ENCODE measurements at regions not wholly inside any gene's neighbourhood (a gene's known extent, or its start where the extent isn't known, plus 50 kb on each side); places are given as distances from the start of the nearest gene placed in this dataset.

DNA sequence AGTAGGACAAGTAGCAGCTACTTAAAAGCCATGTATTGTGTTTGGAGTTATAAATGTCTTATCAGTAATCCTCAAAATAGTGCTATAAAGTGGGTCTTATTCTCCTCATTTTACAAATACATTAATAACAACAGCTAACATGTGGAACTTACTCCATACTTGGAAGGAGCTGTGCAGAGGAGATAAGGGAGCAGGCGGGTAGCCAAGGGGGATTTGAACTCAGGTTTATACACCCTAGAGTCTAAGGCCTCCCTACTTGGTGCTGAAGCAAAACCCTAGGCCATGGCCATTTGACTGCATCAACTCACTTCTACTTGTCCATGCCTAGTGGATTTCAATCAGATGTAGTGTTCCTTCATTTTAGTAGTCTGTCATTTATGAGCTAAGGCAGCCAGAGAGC is 72.1 kb downstream of the LMO4 start:
- H3K9ac ChIP-seq (ENCODE audit: low read length), result no peak overlapping the region
- H3K4me3 ChIP-seq (ENCODE audit: low read length), result no peak overlapping the region
- no peaks in the 10 kb centered on the region for H3K9me3 ChIP-seq (replicated peaks; ENCODE audit: insufficient read depth, low read length)
- no peaks in the 10 kb centered on the region for H3K36me3 ChIP-seq (replicated peaks; ENCODE audit: insufficient read depth, low read length)
- no peaks in the 10 kb centered on the region for H4K20me1 ChIP-seq (ENCODE audit: insufficient read depth, low read length)
- H3F3A ChIP-seq (ENCODE audit: insufficient read depth, low read length), result no peaks in the 10 kb centered on the region
- no peak overlapping the region for H2AFZ ChIP-seq (ENCODE audit: low read length)
- no peak for DNase-seq
- no peaks in the 10 kb centered on the region for H3K27me3 ChIP-seq (replicated peaks; ENCODE audit: insufficient read depth, low read length)
- TF ChIP-seq EZH2phosphoT487 (IDR thresholded peaks at IDR 0.05; ENCODE audit: low read length) (no peak), EZH2 (optimal IDR thresholded peaks at IDR 0.05; ENCODE audit: low read depth, low read length) (no peak)
- TF ChIP-seq, protein P1, sequence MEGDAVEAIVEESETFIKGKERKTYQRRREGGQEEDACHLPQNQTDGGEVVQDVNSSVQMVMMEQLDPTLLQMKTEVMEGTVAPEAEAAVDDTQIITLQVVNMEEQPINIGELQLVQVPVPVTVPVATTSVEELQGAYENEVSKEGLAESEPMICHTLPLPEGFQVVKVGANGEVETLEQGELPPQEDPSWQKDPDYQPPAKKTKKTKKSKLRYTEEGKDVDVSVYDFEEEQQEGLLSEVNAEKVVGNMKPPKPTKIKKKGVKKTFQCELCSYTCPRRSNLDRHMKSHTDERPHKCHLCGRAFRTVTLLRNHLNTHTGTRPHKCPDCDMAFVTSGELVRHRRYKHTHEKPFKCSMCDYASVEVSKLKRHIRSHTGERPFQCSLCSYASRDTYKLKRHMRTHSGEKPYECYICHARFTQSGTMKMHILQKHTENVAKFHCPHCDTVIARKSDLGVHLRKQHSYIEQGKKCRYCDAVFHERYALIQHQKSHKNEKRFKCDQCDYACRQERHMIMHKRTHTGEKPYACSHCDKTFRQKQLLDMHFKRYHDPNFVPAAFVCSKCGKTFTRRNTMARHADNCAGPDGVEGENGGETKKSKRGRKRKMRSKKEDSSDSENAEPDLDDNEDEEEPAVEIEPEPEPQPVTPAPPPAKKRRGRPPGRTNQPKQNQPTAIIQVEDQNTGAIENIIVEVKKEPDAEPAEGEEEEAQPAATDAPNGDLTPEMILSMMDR (IDR thresholded peaks at IDR 0.05; ENCODE audit: low read length), result no peak
- H3K4me2 ChIP-seq (ENCODE audit: low read depth, low read length), result no peak overlapping the region
- no peaks in the 10 kb centered on the region for H3K79me2 ChIP-seq (ENCODE audit: low read length)
- H3K9me2 ChIP-seq (replicated peaks; ENCODE audit: insufficient read depth, low read length), result no peaks in the 10 kb centered on the region
- H3K27ac ChIP-seq (ENCODE audit: low read length), result no peak overlapping the region
- H3K4me1 ChIP-seq (ENCODE audit: low read length), result no peaks in the 10 kb centered on the region

DNA sequence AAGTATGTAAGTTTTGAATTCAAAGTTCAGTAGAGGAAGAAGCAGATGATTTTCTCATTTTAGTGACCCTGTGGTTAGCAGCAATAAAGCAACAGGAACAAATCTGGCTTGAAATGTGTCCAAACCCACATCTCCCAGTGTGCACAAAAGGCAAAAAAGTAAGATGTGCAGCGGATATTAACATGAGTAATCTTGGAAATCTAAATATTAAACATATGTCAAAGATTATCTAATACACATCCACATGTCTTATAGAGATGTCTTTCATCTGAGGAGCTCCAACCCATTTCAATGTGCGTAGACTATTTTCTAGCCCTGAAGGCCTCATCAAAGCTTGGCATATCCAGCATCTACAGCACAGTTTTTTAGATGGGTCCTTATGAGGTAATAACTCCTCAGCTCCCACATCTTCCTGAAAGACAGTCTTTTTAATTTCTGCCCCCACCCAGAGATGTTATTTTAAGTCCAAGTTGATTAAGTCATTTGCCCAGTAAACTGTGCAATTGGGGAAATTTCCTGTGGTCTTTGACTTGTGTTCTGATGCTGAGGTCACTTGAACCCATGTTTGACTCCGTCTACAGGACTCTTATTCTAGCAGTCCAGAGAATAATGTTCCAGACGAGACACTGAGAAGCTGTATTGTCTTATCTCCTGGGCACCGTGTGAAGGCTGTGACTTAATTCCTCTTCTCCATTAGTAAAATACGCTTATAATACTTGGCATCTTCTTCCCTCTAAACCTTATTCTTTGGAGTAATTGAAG is 73.7 kb downstream of the LMO4 start:
- H4K20me1 ChIP-seq (ENCODE audit: insufficient read depth, low read length), result no peaks in the 10 kb centered on the region
- H3K9me2 ChIP-seq (replicated peaks; ENCODE audit: insufficient read depth, low read length), result no peaks in the 10 kb centered on the region
- no peak for DNase-seq
- no peaks in the 10 kb centered on the region for H3K9me3 ChIP-seq (replicated peaks; ENCODE audit: insufficient read depth, low read length)
- no peaks in the 10 kb centered on the region for H3F3A ChIP-seq (ENCODE audit: insufficient read depth, low read length)
- H3K36me3 ChIP-seq (replicated peaks; ENCODE audit: insufficient read depth, low read length), result no peaks in the 10 kb centered on the region
- no peak overlapping the region for H3K9ac ChIP-seq (ENCODE audit: low read length)
- no peak overlapping the region for H3K4me2 ChIP-seq (ENCODE audit: low read depth, low read length)
- no peak overlapping the region for H2AFZ ChIP-seq (ENCODE audit: low read length)
- no peak overlapping the region for H3K4me3 ChIP-seq (ENCODE audit: low read length)
- no peak overlapping the region for H3K27ac ChIP-seq (ENCODE audit: low read length)
- no peaks in the 10 kb centered on the region for H3K4me1 ChIP-seq (ENCODE audit: low read length)
- no peaks in the 10 kb centered on the region for H3K27me3 ChIP-seq (replicated peaks; ENCODE audit: insufficient read depth, low read length)
- TF ChIP-seq EZH2 (optimal IDR thresholded peaks at IDR 0.05; ENCODE audit: low read depth, low read length), result no peak
- no peak for TF ChIP-seq EZH2phosphoT487 (IDR thresholded peaks at IDR 0.05; ENCODE audit: low read length)
- TF ChIP-seq, protein P1 (IDR thresholded peaks at IDR 0.05; ENCODE audit: low read length), result no peak
- no peaks in the 10 kb centered on the region for H3K79me2 ChIP-seq (ENCODE audit: low read length)

DNA sequence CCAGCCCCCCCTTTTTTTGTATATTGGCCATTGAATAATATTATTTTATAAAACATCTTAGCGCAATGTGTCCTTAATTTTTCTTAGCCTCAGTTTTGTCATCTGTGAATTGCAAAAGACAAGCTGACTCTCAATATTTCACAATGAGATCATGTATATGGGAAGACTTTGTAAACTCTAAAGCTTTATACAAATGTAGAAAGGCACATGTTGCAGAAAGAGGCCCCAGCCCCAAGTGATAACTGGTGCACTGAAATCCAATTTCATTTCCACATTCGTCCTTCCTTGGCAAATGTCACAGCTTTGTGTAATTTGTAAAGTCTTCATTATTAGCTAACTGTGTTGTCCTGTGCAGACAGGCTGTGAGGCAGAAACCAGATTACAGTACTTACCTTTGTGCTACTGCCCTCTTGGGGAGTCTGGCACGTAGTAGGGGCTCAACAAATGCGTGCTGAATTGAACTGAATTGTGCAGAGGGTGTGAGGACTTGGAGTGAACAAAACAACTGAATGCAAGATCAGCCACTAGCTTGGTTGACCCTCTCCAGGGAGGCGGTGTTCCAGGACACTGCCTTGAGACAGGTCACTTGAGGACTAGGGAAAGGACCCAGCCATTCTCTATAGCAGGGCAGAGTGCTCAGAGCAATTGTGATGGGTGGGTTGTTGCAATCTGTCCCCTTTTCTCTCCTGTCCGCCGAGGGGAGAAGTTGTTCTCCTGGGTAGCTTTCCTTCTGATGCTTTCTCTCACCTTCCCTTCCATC is 74.6 kb downstream of the LMO4 start:
- Histone ChIP-seq H3K4me3 (ENCODE audit: low read length) (no peak overlapping the region), H3K27me3 (replicated peaks; ENCODE audit: insufficient read depth, low read length) (no peaks in the 10 kb centered on the region), H3K27ac (ENCODE audit: low read length) (no peak overlapping the region), H3K9ac (ENCODE audit: low read length) (no peak overlapping the region), H3K4me2 (ENCODE audit: low read depth, low read length) (no peak overlapping the region), H3F3A (ENCODE audit: insufficient read depth, low read length) (no peaks in the 10 kb centered on the region), H3K36me3 (replicated peaks; ENCODE audit: insufficient read depth, low read length) (no peaks in the 10 kb centered on the region), H3K9me2 (replicated peaks; ENCODE audit: insufficient read depth, low read length) (no peaks in the 10 kb centered on the region), H2AFZ (ENCODE audit: low read length) (no peak overlapping the region), H3K79me2 (ENCODE audit: low read length) (no peaks in the 10 kb centered on the region), H4K20me1 (ENCODE audit: insufficient read depth, low read length) (no peaks in the 10 kb centered on the region), H3K9me3 (replicated peaks; ENCODE audit: insufficient read depth, low read length) (no peaks in the 10 kb centered on the region), H3K4me1 (ENCODE audit: low read length) (no peaks in the 10 kb centered on the region)
- no peak for DNase-seq
- TF ChIP-seq EZH2 (optimal IDR thresholded peaks at IDR 0.05; ENCODE audit: low read depth, low read length) (no peak), EZH2phosphoT487 (IDR thresholded peaks at IDR 0.05; ENCODE audit: low read length) (no peak)
- TF ChIP-seq, protein P1 (IDR thresholded peaks at IDR 0.05; ENCODE audit: low read length), result no peak
